KOPT-K1 (cell line): ENCODE measurements at regions not wholly inside any gene's neighbourhood (a gene's known extent, or its start where the extent isn't known, plus 50 kb on each side); places are given as distances from the start of the nearest gene placed in this dataset.
"Not testable (repeated sequence)": the region's sequence is repeated elsewhere in the genome, so short reads cannot be mapped to it uniquely, and the experiment has no call there.

Experiments
- H3K27ac ChIP-seq: fragments of 200-600 bp; sonication (generic); 2 replicates; pipeline ENCODE4 v1.5.1; 2016; ENCODE audit warnings: antibody characterized with exemption, mild to moderate bottlenecking, low read depth, low read length; ENCODE audit not compliant: poor library complexity, severe bottlenecking
- H3K36me3 ChIP-seq: fragments of 200-600 bp; sonication (generic); 2 replicates; pipeline ENCODE4 v1.5.1; 2017; ENCODE audit warnings: antibody characterized with exemption, mild to moderate bottlenecking, low read length, moderate library complexity; ENCODE audit not compliant: insufficient read depth
- H3K9me3 ChIP-seq: fragments of 200-600 bp; sonication (generic); 2 replicates; pipeline ENCODE4 v1.5.1; 2017; ENCODE audit warnings: antibody characterized with exemption, low read length, mild to moderate bottlenecking; ENCODE audit not compliant: insufficient read depth, poor library complexity, severe bottlenecking

GRCh38 chr3:193954752-193955151 is 181.2 kb upstream of the HES1 start:
- Histone ChIP-seq H3K36me3 (no peaks in the 10 kb centered on the region), H3K27ac (no peak overlapping the region), H3K9me3 (peaks cover 17% of the 10 kb centered on the region)

GRCh38 chr3:193955719-193956118 is 180.2 kb upstream of the HES1 start:
- Histone ChIP-seq H3K27ac (no peak overlapping the region), H3K9me3 (peaks cover 17% of the 10 kb centered on the region), H3K36me3 (no peaks in the 10 kb centered on the region)

GRCh38 chr3:193959861-193960260 is 176.1 kb upstream of the HES1 start:
- Histone ChIP-seq H3K27ac (no peak overlapping the region), H3K36me3 (no peaks in the 10 kb centered on the region), H3K9me3 (peaks cover 13% of the 10 kb centered on the region)

- peaks cover 7% of the 10 kb centered on the region for H3K9me3 ChIP-seq
- no peak overlapping the region for H3K27ac ChIP-seq
- no peaks in the 10 kb centered on the region for H3K36me3 ChIP-seq
Observed at GRCh38 chr3:193960487-193961274, 175.3 kb upstream of the HES1 start.

GRCh38 chr3:193962986-193963685 is 172.8 kb upstream of the HES1 start:
- H3K9me3 ChIP-seq = no peaks in the 10 kb centered on the region
- H3K27ac ChIP-seq = no peak overlapping the region
- H3K36me3 ChIP-seq = no peaks in the 10 kb centered on the region

GRCh38 chr3:193963808-193964516 is 172.0 kb upstream of the HES1 start:
- no peaks in the 10 kb centered on the region for H3K36me3 ChIP-seq
- no peaks in the 10 kb centered on the region for H3K9me3 ChIP-seq
- no peak overlapping the region for H3K27ac ChIP-seq

- no peaks in the 10 kb centered on the region for H3K36me3 ChIP-seq
Observed at GRCh38 chr3:193964517-193964880, 171.4 kb upstream of the HES1 start.

GRCh38 chr3:193968380-193968974 is 167.5 kb upstream of the HES1 start:
- Histone ChIP-seq H3K36me3 (no peaks in the 10 kb centered on the region), H3K27ac (no peak overlapping the region), H3K9me3 (no peaks in the 10 kb centered on the region)

More at GRCh38 chr3:193964517-193964880, 171.4 kb upstream of the HES1 start:
- H3K9me3 ChIP-seq = no peaks in the 10 kb centered on the region
- no peak overlapping the region for H3K27ac ChIP-seq

- H3K9me3 ChIP-seq, H3K36me3 ChIP-seq, H3K27ac ChIP-seq: not testable (repeated sequence)
Observed at GRCh38 chr3:193970131-193970772, 165.7 kb upstream of the HES1 start.

GRCh38 chr3:193970773-193971206 is 165.2 kb upstream of the HES1 start:
- no peaks in the 10 kb centered on the region for H3K36me3 ChIP-seq
- H3K9me3 ChIP-seq = no peaks in the 10 kb centered on the region
- H3K27ac ChIP-seq = no peak overlapping the region

- no peak overlapping the region for H3K27ac ChIP-seq
- H3K36me3 ChIP-seq = no peaks in the 10 kb centered on the region
- no peaks in the 10 kb centered on the region for H3K9me3 ChIP-seq
Observed at GRCh38 chr3:193971261-193971751, 164.6 kb upstream of the HES1 start.

GRCh38 chr3:193971966-193972365 is 164.0 kb upstream of the HES1 start:
- Histone ChIP-seq H3K27ac (no peak overlapping the region), H3K36me3 (no peaks in the 10 kb centered on the region), H3K9me3 (no peaks in the 10 kb centered on the region)

- no peak overlapping the region for H3K27ac ChIP-seq
- no peaks in the 10 kb centered on the region for H3K36me3 ChIP-seq
- no peaks in the 10 kb centered on the region for H3K9me3 ChIP-seq
Observed at GRCh38 chr3:193972832-193973231, 163.1 kb upstream of the HES1 start.

GRCh38 chr3:193974191-193974652 is 161.7 kb upstream of the HES1 start:
- H3K27ac ChIP-seq = no peak overlapping the region
- H3K9me3 ChIP-seq = no peaks in the 10 kb centered on the region
- H3K36me3 ChIP-seq = no peaks in the 10 kb centered on the region
